Neural cell (in vitro differentiated cells): ENCODE measurements at regions not wholly inside any gene's neighbourhood (a gene's known extent, or its start where the extent isn't known, plus 50 kb on each side); places are given as distances from the start of the nearest gene placed in this dataset.

Source experiments
- H2AFZ ChIP-seq: fragments of 200-600, 300-800 bp; sonication (generic), shearing (Covaris generic); 2 replicates; pipeline ENCODE4 v1.6.0; 2014; ENCODE audit warnings: low read depth, mild to moderate bottlenecking, antibody characterized with exemption, low read length, moderate library complexity
- H3F3A ChIP-seq: fragments of 200-600 bp; shearing (Covaris generic); 2 replicates; pipeline ENCODE4 v1.6.1; 2016; ENCODE audit warnings: mild to moderate bottlenecking, moderate library complexity, mixed read lengths, antibody characterized with exemption, low read length; ENCODE audit not compliant: insufficient read depth, poor library complexity, severe bottlenecking
- H3K27ac ChIP-seq: fragments of 200-600, 300-800 bp; sonication (generic), shearing (Covaris generic); 2 replicates; pipeline ENCODE4 v1.5.1; 2014; ENCODE audit warnings: mild to moderate bottlenecking, low read length, moderate library complexity
- H3K27me3 ChIP-seq: fragments of 300-800, 200-600 bp; sonication (generic), shearing (Covaris generic); 2 replicates; pipeline ENCODE4 v1.6.0; 2014; ENCODE audit warnings: mild to moderate bottlenecking, low read depth, low read length, moderate library complexity; ENCODE audit not compliant: insufficient read depth
- H3K36me3 ChIP-seq: fragments of 300-800, 200-600 bp; sonication (generic), shearing (Covaris generic); 2 replicates; pipeline ENCODE4 v1.5.1; 2014; ENCODE audit warnings: mild to moderate bottlenecking, antibody characterized with exemption, low read length, moderate library complexity; ENCODE audit not compliant: insufficient read depth
- H3K4me2 ChIP-seq: fragments of 300-800, 200-600 bp; sonication (generic), shearing (Covaris generic); 2 replicates; pipeline ENCODE4 v1.6.0; 2014; ENCODE audit warnings: mild to moderate bottlenecking, low read length
- H3K4me3 ChIP-seq: fragments of 300-800, 200-600 bp; sonication (generic), shearing (Covaris generic); 2 replicates; pipeline ENCODE4 v1.5.1; 2014; ENCODE audit warnings: mild to moderate bottlenecking, low read length, moderate library complexity
- H3K79me2 ChIP-seq: fragments of 200-600 bp; shearing (Covaris generic); replicated peaks from 2 replicates; pipeline ENCODE4 v1.6.0; 2014; ENCODE audit warnings: mild to moderate bottlenecking, low read length, moderate library complexity; ENCODE audit not compliant: insufficient read depth
- H3K9ac ChIP-seq: fragments of 300-800, 200-600 bp; sonication (generic), shearing (Covaris generic); 2 replicates; pipeline ENCODE4 v1.6.1; 2016; ENCODE audit warnings: mild to moderate bottlenecking, low read length, mixed read lengths
- H3K9me2 ChIP-seq: fragments of 200-600 bp; shearing (Covaris generic); 2 replicates; pipeline ENCODE4 v1.6.1; 2016; ENCODE audit warnings: mild to moderate bottlenecking, low read length, mixed read lengths; ENCODE audit not compliant: insufficient read depth
- H3K9me3 ChIP-seq: fragments of 200-600, 300-800 bp; sonication (generic), shearing (Covaris generic); 2 replicates; pipeline ENCODE4 v1.6.1; 2016; ENCODE audit warnings: mild to moderate bottlenecking, mixed run types, low read length, moderate library complexity, mixed read lengths
- H4K20me1 ChIP-seq: fragments of 200-600 bp; shearing (Covaris generic); 2 replicates; pipeline ENCODE4 v1.6.1; 2016; ENCODE audit warnings: mild to moderate bottlenecking, mixed run types; ENCODE audit not compliant: insufficient read depth
- CTCF ChIP-seq: fragments of 450-650 bp; IDR thresholded peaks from 2 replicates; pipeline ENCODE4 v1.5.1; 2014; ENCODE audit warnings: antibody characterized with exemption, mild to moderate bottlenecking, moderate library complexity; ENCODE audit not compliant: poor library complexity, severe bottlenecking
- EP300 ChIP-seq: fragments of 450-650 bp; conservative IDR thresholded peaks from 2 replicates; pipeline ENCODE4 v1.6.1; 2014; ENCODE audit warnings: antibody characterized with exemption, mild to moderate bottlenecking, moderate library complexity; ENCODE audit not compliant: poor library complexity, severe bottlenecking
- EZH2 ChIP-seq: fragments of 200-600, 300-800 bp; shearing (Covaris generic), sonication (generic); IDR thresholded peaks from 2 replicates; pipeline ENCODE4 v1.6.1; 2014; ENCODE audit warnings: antibody characterized with exemption, low read length, borderline replicate concordance, mild to moderate bottlenecking; ENCODE audit not compliant: insufficient read depth, poor library complexity, severe bottlenecking
- MXI1 ChIP-seq: fragments of 450-650 bp; conservative IDR thresholded peaks from 2 replicates; pipeline ENCODE4 v1.6.1; 2014; ENCODE audit warnings: antibody characterized with exemption, mild to moderate bottlenecking; ENCODE audit not compliant: poor library complexity, severe bottlenecking
- POLR2AphosphoS5 ChIP-seq: IDR thresholded peaks from 2 replicates; pipeline ENCODE4 v1.6.1; 2012
- RAD21 ChIP-seq: fragments of 450-650 bp; conservative IDR thresholded peaks from 2 replicates; pipeline ENCODE4 v1.6.1; 2014; ENCODE audit warnings: antibody characterized with exemption, mild to moderate bottlenecking, moderate library complexity
- REST ChIP-seq: IDR thresholded peaks from 2 replicates; pipeline ENCODE4 v1.6.1; 2012; ENCODE audit warnings: borderline replicate concordance
- SMC3 ChIP-seq: fragments of 450-650 bp; conservative IDR thresholded peaks from 2 replicates; pipeline ENCODE4 v1.6.1; 2014; ENCODE audit warnings: antibody characterized with exemption, mild to moderate bottlenecking, moderate library complexity; ENCODE audit not compliant: poor library complexity
- TAF1 ChIP-seq: IDR thresholded peaks from 2 replicates; pipeline ENCODE4 v1.6.1; 2012; ENCODE audit warnings: low read depth

- no peaks in the 10 kb centered on the region for H4K20me1 ChIP-seq
- H3K79me2 ChIP-seq: no peaks in the 10 kb centered on the region
- H3K9me2 ChIP-seq: no peaks in the 10 kb centered on the region
- H3F3A ChIP-seq: no peaks in the 10 kb centered on the region
- no peaks in the 10 kb centered on the region for H3K9me3 ChIP-seq
- no peaks in the 10 kb centered on the region for H3K36me3 ChIP-seq
- H2AFZ ChIP-seq: no peak overlapping the region
- H3K4me2 ChIP-seq: no peak overlapping the region
- no peak overlapping the region for H3K9ac ChIP-seq
- no peak for TF ChIP-seq EP300
- no peak for TF ChIP-seq POLR2AphosphoS5
- H3K27ac ChIP-seq: no peak overlapping the region
- no peaks in the 10 kb centered on the region for H3K27me3 ChIP-seq
- H3K4me3 ChIP-seq: no peak overlapping the region
Observed at GRCh38 chr3:80230962-80231361, 463.2 kb upstream of the ROBO1 start.

GRCh38 chr3:80227216-80227615, 459.4 kb upstream of the ROBO1 start:
- Histone ChIP-seq H3K9ac (no peak overlapping the region), H3K4me2 (no peak overlapping the region), H4K20me1 (no peaks in the 10 kb centered on the region), H3K9me2 (no peaks in the 10 kb centered on the region), H3K27me3 (no peaks in the 10 kb centered on the region), H3K36me3 (no peaks in the 10 kb centered on the region), H3K27ac (no peak overlapping the region), H3F3A (no peaks in the 10 kb centered on the region), H2AFZ (no peak overlapping the region), H3K9me3 (no peaks in the 10 kb centered on the region), H3K4me3 (no peak overlapping the region), H3K79me2 (no peaks in the 10 kb centered on the region)
- no peak for TF ChIP-seq SMC3
- TF ChIP-seq TAF1: no peak

GRCh38 chr3:80215191-80215590, 447.4 kb upstream of the ROBO1 start:
- no peaks in the 10 kb centered on the region for H3K27me3 ChIP-seq
- H3K9me2 ChIP-seq: no peaks in the 10 kb centered on the region
- TF ChIP-seq SMC3 (no peak), EZH2 (no peak), CTCF (no peak)

GRCh38 chr3:80213086-80213485, 445.3 kb upstream of the ROBO1 start:
- H3K9me2 ChIP-seq: no peaks in the 10 kb centered on the region
- no peak for TF ChIP-seq POLR2AphosphoS5
- TF ChIP-seq SMC3: no peak
- no peak for TF ChIP-seq TAF1
- TF ChIP-seq EZH2: no peak
- no peak for TF ChIP-seq MXI1
- no peak for TF ChIP-seq REST
- TF ChIP-seq EP300: no peak
- TF ChIP-seq RAD21: no peak
- no peak for TF ChIP-seq CTCF
- no peak overlapping the region for H2AFZ ChIP-seq
- no peak overlapping the region for H3K27ac ChIP-seq
- no peaks in the 10 kb centered on the region for H3K9me3 ChIP-seq
- H3K79me2 ChIP-seq: no peaks in the 10 kb centered on the region
- H3K4me3 ChIP-seq: no peak overlapping the region
- no peaks in the 10 kb centered on the region for H3K36me3 ChIP-seq
- H3K9ac ChIP-seq: no peak overlapping the region
- H3K27me3 ChIP-seq: no peaks in the 10 kb centered on the region
- no peaks in the 10 kb centered on the region for H4K20me1 ChIP-seq
- H3K4me2 ChIP-seq: no peak overlapping the region
- H3F3A ChIP-seq: no peaks in the 10 kb centered on the region

More at GRCh38 chr3:80215191-80215590, 447.4 kb upstream of the ROBO1 start:
- Histone ChIP-seq H3K4me3 (no peak overlapping the region), H4K20me1 (no peaks in the 10 kb centered on the region), H3K27ac (no peak overlapping the region), H2AFZ (no peak overlapping the region), H3K9me3 (no peaks in the 10 kb centered on the region), H3K79me2 (no peaks in the 10 kb centered on the region), H3K4me2 (no peak overlapping the region), H3F3A (no peaks in the 10 kb centered on the region), H3K36me3 (no peaks in the 10 kb centered on the region), H3K9ac (no peak overlapping the region)
